RWPE2 (cell line): ENCODE measurements at regions not wholly inside any gene's neighbourhood (a gene's known extent, or its start where the extent isn't known, plus 50 kb on each side); places are given as distances from the start of the nearest gene placed in this dataset.
"Not testable (repeated sequence)": the region's sequence is repeated elsewhere in the genome, so short reads cannot be mapped to it uniquely, and the experiment has no call there.

Source experiments
- ATAC-seq: fragments of 200-7000 bp; cut with Tn5 transposase; 3 replicates; pipeline ENCODE4 v1.9.1; 2021; ENCODE audit warnings: low read depth
- DNase-seq: peaks from one replicate; pipeline ENCODE4 v3.0.0-alpha.2; 2020; ENCODE audit warnings: low spot score
- H3K27ac ChIP-seq: fragments of 450-650 bp; 2 replicates; pipeline ENCODE4 v1.5.1; 2017; ENCODE audit warnings: mild to moderate bottlenecking; ENCODE audit not compliant: poor library complexity, severe bottlenecking
- H3K27me3 ChIP-seq: fragments of 250-450 bp; sonication (Bioruptor Pico); 2 replicates; pipeline ENCODE4 v1.5.1; 2021; ENCODE audit warnings: mild to moderate bottlenecking, moderate library complexity; ENCODE audit not compliant: insufficient read depth, poor library complexity, severe bottlenecking
- H3K36me3 ChIP-seq: fragments of 250-450 bp; sonication (Bioruptor Pico); 2 replicates; pipeline ENCODE4 v1.5.1; 2020; ENCODE audit warnings: low read depth, mild to moderate bottlenecking, moderate library complexity
- H3K4me1 ChIP-seq: fragments of 250-450 bp; sonication (Bioruptor Pico); 2 replicates; pipeline ENCODE4 v1.5.1; 2021; ENCODE audit warnings: mild to moderate bottlenecking, moderate library complexity; ENCODE audit not compliant: insufficient read depth, poor library complexity, severe bottlenecking
- H3K4me3 ChIP-seq: fragments of 250-450 bp; sonication (Bioruptor Pico); 2 replicates; pipeline ENCODE4 v1.5.1; 2021; ENCODE audit warnings: mild to moderate bottlenecking, moderate library complexity; ENCODE audit not compliant: severe bottlenecking
- H3K9me3 ChIP-seq: fragments of 250-450 bp; sonication (Bioruptor Pico); 2 replicates; pipeline ENCODE4 v1.5.1; 2021; ENCODE audit warnings: mild to moderate bottlenecking, moderate library complexity; ENCODE audit not compliant: severe bottlenecking
- CTCF ChIP-seq: fragments of 450-650 bp; IDR thresholded peaks from one replicate; pipeline ENCODE4 v1.5.1; 2017; ENCODE audit warnings: mild to moderate bottlenecking, moderate library complexity; ENCODE audit not compliant: poor library complexity, severe bottlenecking

GRCh38 chr16:48029768-48030167 is 126.0 kb downstream of the ABCC12 start:
- no peak overlapping the region for H3K4me3 ChIP-seq
- ATAC-seq: no peak
- DNase-seq: no peak
- no peaks in the 10 kb centered on the region for H3K9me3 ChIP-seq
- no peak for TF ChIP-seq CTCF
- no peaks in the 10 kb centered on the region for H3K36me3 ChIP-seq
- H3K27me3 ChIP-seq: no peaks in the 10 kb centered on the region
- no peak overlapping the region for H3K27ac ChIP-seq
- H3K4me1 ChIP-seq: no peaks in the 10 kb centered on the region

- no peaks in the 10 kb centered on the region for H3K9me3 ChIP-seq
- no peak overlapping the region for H3K4me3 ChIP-seq
- H3K27ac ChIP-seq: no peak overlapping the region
- ATAC-seq: no peak
- peaks cover 2% of the 10 kb centered on the region for H3K4me1 ChIP-seq
- H3K27me3 ChIP-seq: no peaks in the 10 kb centered on the region
- TF ChIP-seq CTCF: no peak
- H3K36me3 ChIP-seq: no peaks in the 10 kb centered on the region
- DNase-seq: no peak
These were observed 130.4 kb downstream of the ABCC12 start for GRCh38 chr16:48025359-48025758.

GRCh38 chr16:48024042-48024441 is 131.8 kb downstream of the ABCC12 start:
- H3K4me3 ChIP-seq: no peak overlapping the region
- no peak for DNase-seq
- no peaks in the 10 kb centered on the region for H3K27me3 ChIP-seq
- peaks cover 2% of the 10 kb centered on the region for H3K4me1 ChIP-seq
- ATAC-seq: no peak
- H3K9me3 ChIP-seq: no peaks in the 10 kb centered on the region
- TF ChIP-seq CTCF: no peak
- no peak overlapping the region for H3K27ac ChIP-seq
- no peaks in the 10 kb centered on the region for H3K36me3 ChIP-seq

DNA sequence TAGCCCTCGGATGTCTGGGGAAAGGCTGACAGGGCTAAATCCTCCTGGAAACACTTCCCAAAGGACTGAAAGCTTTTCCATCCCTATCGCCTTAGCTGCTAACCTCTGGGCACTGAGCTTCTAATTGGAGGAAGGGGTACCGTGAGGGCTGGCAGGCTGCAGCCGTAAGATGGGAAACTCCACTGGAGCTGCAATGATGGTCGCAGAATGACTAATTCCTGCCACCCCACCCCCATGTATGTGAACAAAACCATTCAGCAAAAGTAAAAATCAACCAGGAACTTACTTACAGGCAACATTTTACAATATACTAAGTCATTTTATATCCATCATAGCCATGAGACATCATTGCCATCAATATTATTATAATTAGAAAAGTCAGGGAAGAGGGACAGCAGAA is 133.3 kb downstream of the ABCC12 start:
- Histone ChIP-seq H3K9me3 (no peaks in the 10 kb centered on the region), H3K36me3 (no peaks in the 10 kb centered on the region), H3K4me3 (no peak overlapping the region), H3K4me1 (peaks cover 2% of the 10 kb centered on the region), H3K27me3 (no peaks in the 10 kb centered on the region), H3K27ac (no peak overlapping the region)
- DNase-seq (no peak), ATAC-seq (no peak)
- TF ChIP-seq CTCF: no peak

GRCh38 chr16:48020617-48021016 is 135.2 kb downstream of the ABCC12 start:
- H3K27me3 ChIP-seq, H3K4me3 ChIP-seq, H3K27ac ChIP-seq, H3K4me1 ChIP-seq, DNase-seq, H3K36me3 ChIP-seq, H3K9me3 ChIP-seq, ATAC-seq: not testable (repeated sequence)
